ENCODE measurements at regions not wholly inside any gene's neighbourhood (a gene's known extent, or its start where the extent isn't known, plus 50 kb on each side); places are given as distances from the start of the nearest gene placed in this dataset.

DNA sequence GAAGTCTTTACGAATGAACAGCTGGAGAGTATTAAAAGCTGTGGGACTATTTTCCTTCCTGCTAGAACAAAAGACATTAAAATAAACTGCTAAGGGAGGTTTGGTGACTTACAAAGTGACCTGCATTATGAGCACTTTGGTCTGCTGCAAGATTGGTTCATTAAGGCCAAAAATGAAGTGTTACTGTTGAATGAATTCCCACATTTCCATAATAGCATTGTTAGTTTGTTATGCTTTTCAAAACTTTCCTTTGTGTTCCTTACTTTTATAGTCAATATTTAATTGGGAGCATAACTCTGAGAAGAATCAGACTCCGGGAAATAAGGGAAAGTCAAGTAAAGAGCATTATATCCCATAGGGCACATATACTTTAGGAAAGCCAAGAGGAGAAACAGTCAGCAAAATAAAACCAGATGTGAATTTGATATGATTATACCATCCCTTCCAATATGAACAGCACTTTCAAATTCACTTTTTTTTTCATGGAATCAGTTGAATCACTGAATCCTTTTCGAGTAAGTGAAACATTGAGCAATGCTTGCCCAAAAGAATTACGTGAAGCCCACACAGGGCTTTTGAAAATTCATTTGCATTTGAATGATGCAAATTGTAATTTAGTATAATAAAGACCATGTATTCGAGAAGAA is 112.6 kb downstream of the KCTD12 start:
- TF ChIP-seq CTCF (IDR thresholded peaks at IDR 0.05; ENCODE audit: low read depth, low read length): no peak
- TF ChIP-seq EZH2phosphoT487 (IDR thresholded peaks at IDR 0.05; ENCODE audit: low read depth): no peak
